CD14-positive monocyte (primary cell): ENCODE measurements at regions not wholly inside any gene's neighbourhood (a gene's known extent, or its start where the extent isn't known, plus 50 kb on each side); places are given as distances from the start of the nearest gene placed in this dataset.

Experiments used
- DNase-seq, 3 donors: peaks; one replicate each; pipeline ENCODE4 v3.0.0-alpha.2; 2011 to 2022
- H2AFZ ChIP-seq: 2 replicates; pipeline ENCODE4 v1.6.0; 2012; ENCODE audit warnings: mild to moderate bottlenecking, low read depth, low read length, inconsistent platforms; ENCODE audit not compliant: insufficient read depth, poor library complexity, severe bottlenecking
- H3K27ac ChIP-seq, 2 donors: 1 replicate in 1 of 2; 2 replicates in 1 of 2; pipeline ENCODE4 v1.5.1; 2012 to 2013; ENCODE audit warnings: low read length in 2 of 2, control low read depth in 1 of 2, inconsistent platforms in 1 of 2, low read depth in 1 of 2, mild to moderate bottlenecking in 1 of 2
- H3K27me3 ChIP-seq, 2 donors: one replicate each; pipeline versions ENCODE4 v1.6.0 to v1.6.1; 2011 to 2013; ENCODE audit warnings: low read length in 2 of 2; ENCODE audit not compliant: control insufficient read depth in 2 of 2, insufficient read depth in 2 of 2
- H3K36me3 ChIP-seq, 2 donors: replicated peaks in 1 of 2; 1 replicate in 1 of 2; 2 replicates in 1 of 2; pipeline versions ENCODE4 v1.5.1 to v1.6.1; 2012 to 2013; ENCODE audit warnings: low read length in 2 of 2, control low read depth in 1 of 2, inconsistent platforms in 1 of 2, mild to moderate bottlenecking in 1 of 2; ENCODE audit not compliant: insufficient read depth in 2 of 2, control insufficient read depth in 1 of 2
- H3K4me1 ChIP-seq, 2 donors: 1 replicate in 1 of 2; 2 replicates in 1 of 2; pipeline versions ENCODE4 v1.5.1 to v1.6.1; 2012 to 2013; ENCODE audit warnings: low read length in 2 of 2, control low read depth in 1 of 2, inconsistent platforms in 1 of 2, mild to moderate bottlenecking in 1 of 2, moderate library complexity in 1 of 2; ENCODE audit not compliant: insufficient read depth in 2 of 2, control insufficient read depth in 1 of 2
- H3K4me2 ChIP-seq: replicated peaks from 2 replicates; pipeline ENCODE3; 2012; ENCODE audit warnings: low read length, moderate library complexity, mild to moderate bottlenecking; ENCODE audit not compliant: poor library complexity, severe bottlenecking; ENCODE audit errors: extremely low read depth
- H3K4me3 ChIP-seq, 3 experiments: fragments of 200-600 bp in 1 of 3; sonication (generic) in 1 of 3; replicated peaks in 1 of 3; 1 replicate in 2 of 3; 2 replicates in 1 of 3; pipeline ENCODE4 v1.5.1; 2011 to 2013; ENCODE audit warnings: low read length in 3 of 3, mild to moderate bottlenecking in 3 of 3, control low read depth in 2 of 3, low read depth in 2 of 3, inconsistent platforms in 1 of 3, moderate library complexity in 1 of 3
- H3K79me2 ChIP-seq: 2 replicates; pipeline ENCODE4 v1.6.0; 2012; ENCODE audit warnings: mild to moderate bottlenecking, control low read depth, inconsistent platforms, low read length, moderate library complexity; ENCODE audit not compliant: insufficient read depth
- H3K9ac ChIP-seq: 2 replicates; pipeline ENCODE4 v1.6.0; 2017; ENCODE audit warnings: low read length, mild to moderate bottlenecking; ENCODE audit not compliant: insufficient read depth, poor library complexity, severe bottlenecking
- H3K9me3 ChIP-seq, 2 donors: replicated peaks in 1 of 2; 1 replicate in 1 of 2; 2 replicates in 1 of 2; pipeline versions ENCODE4 v1.5.1 to v1.6.1; 2012 to 2013; ENCODE audit warnings: low read length in 2 of 2, control low read depth in 1 of 2; ENCODE audit not compliant: control insufficient read depth in 1 of 2, insufficient read depth in 1 of 2
- H4K20me1 ChIP-seq: 2 replicates; pipeline ENCODE4 v1.6.0; 2012; ENCODE audit warnings: mild to moderate bottlenecking, low read length, control low read depth, moderate library complexity; ENCODE audit not compliant: insufficient read depth
- H3K27ac Mint-ChIP-seq, 7 donors: one replicate each; pipeline ENCODE4 v1.8.0; 2020; ENCODE audit warnings: mild to moderate bottlenecking in 7 of 7, mixed read lengths in 7 of 7, moderate library complexity in 6 of 7, inconsistent platforms in 2 of 7
- H3K27me3 Mint-ChIP-seq, 3 donors: one replicate each; pipeline ENCODE4 v1.8.0; 2021 to 2022; ENCODE audit warnings: low read depth in 3 of 3, mild to moderate bottlenecking in 3 of 3, mixed read lengths in 3 of 3, moderate library complexity in 3 of 3, inconsistent platforms in 1 of 3
- H3K36me3 Mint-ChIP-seq, 2 donors: one replicate each; pipeline ENCODE4 v1.8.0; 2020; ENCODE audit warnings: mixed read lengths in 2 of 2, inconsistent platforms in 1 of 2, mild to moderate bottlenecking in 1 of 2
- H3K4me1 Mint-ChIP-seq: one replicate; pipeline ENCODE4 v1.8.0; 2020; ENCODE audit warnings: mild to moderate bottlenecking, mixed read lengths
- H3K4me3 Mint-ChIP-seq, 2 donors: one replicate each; pipeline ENCODE4 v1.8.0; 2020; ENCODE audit warnings: mild to moderate bottlenecking in 2 of 2, mixed read lengths in 2 of 2, moderate library complexity in 1 of 2
- H3K9me3 Mint-ChIP-seq, 7 donors: one replicate each; pipeline ENCODE4 v1.8.0; 2020 to 2022; ENCODE audit warnings: mixed read lengths in 7 of 7, mild to moderate bottlenecking in 6 of 7, moderate library complexity in 6 of 7, inconsistent platforms in 2 of 7
- WGBS: methylation state at CpG from one replicate; pipeline ENCODE4 v1.1.5; 2013; ENCODE audit warnings: missing lambda C conversion rate; ENCODE audit not compliant: insufficient coverage; 5-methylcytosine and 5-hydroxymethylcytosine counted together
- intact Hi-C, 2 donors: fragments of 100-400 bp; cut with micrococcal nuclease; formaldehyde crosslinking; loops; one replicate each; pipeline versions ENCODE4 v1.15.0 to v1.15.1; 2023
- TF ChIP-seq, protein P1 (sequence below): fragments of 200-600 bp; IDR thresholded peaks from one replicate; pipeline ENCODE4 v1.8.0; 2022; ENCODE audit warnings: antibody characterized with exemption, mild to moderate bottlenecking

DNA sequence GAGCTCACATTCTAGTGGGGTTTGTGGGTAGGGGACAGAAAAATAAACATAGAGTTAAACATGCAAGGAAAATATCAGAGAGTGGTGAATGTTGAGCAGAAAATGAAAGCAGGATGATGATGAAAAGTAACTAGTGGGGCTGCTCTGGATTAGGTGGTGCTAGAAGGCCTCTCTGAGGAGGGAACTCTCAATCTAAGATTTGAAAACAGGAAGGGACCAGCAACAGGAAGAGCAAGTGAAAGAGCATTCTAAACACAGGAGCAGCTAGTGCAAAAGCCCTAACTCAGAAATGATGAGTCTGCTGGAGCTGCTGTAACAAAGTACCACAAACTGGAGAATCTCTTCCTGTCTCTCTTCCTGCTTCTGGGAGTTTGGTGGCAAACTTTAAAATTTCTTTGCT is 468.6 kb upstream of the AGTR1 start:
- H3K9me3 Mint-ChIP-seq: peaks cover 0 to 6% (median 2%) of the 10 kb centered on the region in 7 donors
- Histone ChIP-seq H3K4me1 (no peaks in the 10 kb centered on the region), H4K20me1 (no peaks in the 10 kb centered on the region), H3K4me2 (no peak overlapping the region), H3K9ac (no peak overlapping the region), H3K36me3 (no peaks in the 10 kb centered on the region), H2AFZ (no peak overlapping the region), H3K27me3 (no peaks in the 10 kb centered on the region), H3K9me3 (no peaks in the 10 kb centered on the region), H3K4me3 (no peak overlapping the region), H3K79me2 (no peaks in the 10 kb centered on the region), H3K27ac (no peak overlapping the region)
- TF ChIP-seq, protein P1, sequence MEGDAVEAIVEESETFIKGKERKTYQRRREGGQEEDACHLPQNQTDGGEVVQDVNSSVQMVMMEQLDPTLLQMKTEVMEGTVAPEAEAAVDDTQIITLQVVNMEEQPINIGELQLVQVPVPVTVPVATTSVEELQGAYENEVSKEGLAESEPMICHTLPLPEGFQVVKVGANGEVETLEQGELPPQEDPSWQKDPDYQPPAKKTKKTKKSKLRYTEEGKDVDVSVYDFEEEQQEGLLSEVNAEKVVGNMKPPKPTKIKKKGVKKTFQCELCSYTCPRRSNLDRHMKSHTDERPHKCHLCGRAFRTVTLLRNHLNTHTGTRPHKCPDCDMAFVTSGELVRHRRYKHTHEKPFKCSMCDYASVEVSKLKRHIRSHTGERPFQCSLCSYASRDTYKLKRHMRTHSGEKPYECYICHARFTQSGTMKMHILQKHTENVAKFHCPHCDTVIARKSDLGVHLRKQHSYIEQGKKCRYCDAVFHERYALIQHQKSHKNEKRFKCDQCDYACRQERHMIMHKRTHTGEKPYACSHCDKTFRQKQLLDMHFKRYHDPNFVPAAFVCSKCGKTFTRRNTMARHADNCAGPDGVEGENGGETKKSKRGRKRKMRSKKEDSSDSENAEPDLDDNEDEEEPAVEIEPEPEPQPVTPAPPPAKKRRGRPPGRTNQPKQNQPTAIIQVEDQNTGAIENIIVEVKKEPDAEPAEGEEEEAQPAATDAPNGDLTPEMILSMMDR: no peak
- no peak overlapping the region for H3K27ac Mint-ChIP-seq
- no peaks in the 10 kb centered on the region for H3K36me3 Mint-ChIP-seq
- peaks cover 0 to 6% (median 0%) of the 10 kb centered on the region in 3 donors for H3K27me3 Mint-ChIP-seq
- H3K4me3 Mint-ChIP-seq: no peak overlapping the region
- no peak for DNase-seq
- no peaks in the 10 kb centered on the region for H3K4me1 Mint-ChIP-seq
- intact Hi-C loops: no loop called here

DNA sequence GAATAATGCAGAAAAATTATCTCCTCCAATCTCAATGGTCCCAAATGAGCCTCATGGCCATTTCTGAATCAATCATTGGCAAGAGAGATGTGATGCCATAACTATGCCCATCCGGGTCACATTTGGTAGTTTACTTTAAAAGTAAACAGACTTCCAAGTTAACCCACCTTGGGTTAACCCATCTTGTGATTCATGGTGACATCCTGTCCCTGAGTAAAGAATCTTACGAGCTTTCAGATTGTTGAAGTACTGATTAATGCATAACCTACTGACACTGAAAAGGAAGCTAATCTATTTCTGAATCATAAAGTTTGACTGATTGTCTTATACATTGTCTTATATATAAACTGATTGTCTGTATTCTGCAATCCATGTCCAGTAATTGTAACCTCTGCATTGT is 467.2 kb upstream of the AGTR1 start:
- Histone ChIP-seq H2AFZ (no peak overlapping the region), H3K4me1 (no peaks in the 10 kb centered on the region), H3K27me3 (no peaks in the 10 kb centered on the region), H3K4me3 (no peak overlapping the region), H3K9ac (no peak overlapping the region), H3K36me3 (no peaks in the 10 kb centered on the region), H3K79me2 (no peaks in the 10 kb centered on the region), H3K27ac (no peak overlapping the region), H4K20me1 (no peaks in the 10 kb centered on the region), H3K9me3 (no peaks in the 10 kb centered on the region), H3K4me2 (no peak overlapping the region)
- TF ChIP-seq, protein P1: no peak
- Mint-ChIP-seq H3K4me3 (no peak overlapping the region), H3K27me3 (peaks cover 0 to 6% (median 0%) of the 10 kb centered on the region in 3 donors), H3K36me3 (no peaks in the 10 kb centered on the region), H3K27ac (no peak overlapping the region), H3K9me3 (peaks cover 0 to 6% (median 2%) of the 10 kb centered on the region in 7 donors), H3K4me1 (no peaks in the 10 kb centered on the region)
- no peak for DNase-seq
- WGBS: no CpG with 5 or more reads among the region's 2 CpGs
- intact Hi-C loops: no loop called here
